ENCODE measurements at regions not wholly inside any gene's neighbourhood (a gene's known extent, or its start where the extent isn't known, plus 50 kb on each side); places are given as distances from the start of the nearest gene placed in this dataset.

GRCh38 chr12:116346741-116347140 lies 69.2 kb upstream of the MED13L start:
- intact Hi-C loops (cut with DNase I; ENCODE audit: low total_unique reads): no loop called here
- no peak overlapping the region for H3K4me3 ChIP-seq (ENCODE audit: low read depth, poor library complexity, severe bottlenecking)
- whole genome bisulfite sequencing, 2 donors: 21 to 24% methylated on average over 4 of the region's 4 CpGs
- TF ChIP-seq CTCF (IDR thresholded peaks at IDR 0.05): no peak
- TF ChIP-seq POLR2A (IDR thresholded peaks at IDR 0.05): no peak
- DNase-seq (ENCODE audit: low spot score in 2 of 2): no peak

- no peak for DNase-seq (ENCODE audit: low spot score in 2 of 2)
- TF ChIP-seq POLR2A (IDR thresholded peaks at IDR 0.05) (no peak), CTCF (IDR thresholded peaks at IDR 0.05) (no peak)
- H3K4me3 ChIP-seq (ENCODE audit: low read depth, poor library complexity, severe bottlenecking): no peak overlapping the region
- WGBS, 2 donors: 90 to 93% methylated on average over 1 of the region's 1 CpG
- intact Hi-C loops (cut with DNase I; ENCODE audit: low total_unique reads): no loop called here
Measured at GRCh38 chr12:116347265-116347664, 69.8 kb upstream of the MED13L start.

- TF ChIP-seq CTCF (IDR thresholded peaks at IDR 0.05) (no peak), POLR2A (IDR thresholded peaks at IDR 0.05) (no peak)
- H3K4me3 ChIP-seq (ENCODE audit: low read depth, poor library complexity, severe bottlenecking): no peak overlapping the region
- DNase-seq (ENCODE audit: low spot score in 2 of 2): no peak
- intact Hi-C loops (cut with DNase I; ENCODE audit: low total_unique reads): no loop called here
- 97% methylated on average over 4 of the region's 4 CpGs for WGBS, 2 donors
Measured at GRCh38 chr12:116352315-116352835, 74.9 kb upstream of the MED13L start.

- TF ChIP-seq CTCF (IDR thresholded peaks at IDR 0.05) (no peak), POLR2A (IDR thresholded peaks at IDR 0.05) (no peak)
- intact Hi-C loops (cut with DNase I; ENCODE audit: low total_unique reads): no loop called here
- 78 to 90% methylated on average over 2 of the region's 2 CpGs for WGBS, 2 donors
- DNase-seq (ENCODE audit: low spot score in 2 of 2): no peak
- no peak overlapping the region for H3K4me3 ChIP-seq (ENCODE audit: low read depth, poor library complexity, severe bottlenecking)
Measured at GRCh38 chr12:116353958-116354357, 76.5 kb upstream of the MED13L start.

GRCh38 chr12:116354534-116354933 lies 77.0 kb upstream of the MED13L start:
- DNase-seq (ENCODE audit: low spot score in 2 of 2): no peak
- intact Hi-C loops (cut with DNase I; ENCODE audit: low total_unique reads): no loop called here
- no peak overlapping the region for H3K4me3 ChIP-seq (ENCODE audit: low read depth, poor library complexity, severe bottlenecking)
- WGBS, 2 donors: 91 to 94% methylated on average over 5 of the region's 5 CpGs
- TF ChIP-seq CTCF (IDR thresholded peaks at IDR 0.05) (no peak), POLR2A (IDR thresholded peaks at IDR 0.05) (no peak)

Data from lower leg skin (tissue), 4 donors.